GM10248 (cell line): ENCODE measurements at regions not wholly inside any gene's neighbourhood (a gene's known extent, or its start where the extent isn't known, plus 50 kb on each side); places are given as distances from the start of the nearest gene placed in this dataset.

Experiments
- CTCF ChIA-PET: fragments of 300-600 bp; sonication (Branson Sonifier 250); formaldehyde crosslinking; extraction: SDS; loops from one replicate; lab custom pipeline; 2021; ENCODE audit warnings: antibody characterized with exemption; lab: Yijun Ruan, JAX
- POLR2A ChIA-PET: fragments of 350-650 bp; sonication (Branson Sonifier 250); formaldehyde crosslinking; extraction: SDS; loops from one replicate; lab custom pipeline; 2020; ENCODE audit warnings: antibody characterized with exemption; lab: Yijun Ruan, JAX
- DNase-seq: peaks from one replicate; pipeline ENCODE4 v3.0.0; 2012; ENCODE audit errors: extremely low spot score
- TF ChIP-seq, protein P1 (sequence below): IDR thresholded peaks from 2 replicates; pipeline ENCODE4 v1.5.1; 2012; ENCODE audit warnings: mild to moderate bottlenecking, low read depth; ENCODE audit errors: extremely low read depth, missing control alignments, control extremely low read depth

- DNase-seq: no peak
- POLR2A ChIA-PET: no interaction called here
- CTCF ChIA-PET: no interaction called here
- TF ChIP-seq, protein P1, sequence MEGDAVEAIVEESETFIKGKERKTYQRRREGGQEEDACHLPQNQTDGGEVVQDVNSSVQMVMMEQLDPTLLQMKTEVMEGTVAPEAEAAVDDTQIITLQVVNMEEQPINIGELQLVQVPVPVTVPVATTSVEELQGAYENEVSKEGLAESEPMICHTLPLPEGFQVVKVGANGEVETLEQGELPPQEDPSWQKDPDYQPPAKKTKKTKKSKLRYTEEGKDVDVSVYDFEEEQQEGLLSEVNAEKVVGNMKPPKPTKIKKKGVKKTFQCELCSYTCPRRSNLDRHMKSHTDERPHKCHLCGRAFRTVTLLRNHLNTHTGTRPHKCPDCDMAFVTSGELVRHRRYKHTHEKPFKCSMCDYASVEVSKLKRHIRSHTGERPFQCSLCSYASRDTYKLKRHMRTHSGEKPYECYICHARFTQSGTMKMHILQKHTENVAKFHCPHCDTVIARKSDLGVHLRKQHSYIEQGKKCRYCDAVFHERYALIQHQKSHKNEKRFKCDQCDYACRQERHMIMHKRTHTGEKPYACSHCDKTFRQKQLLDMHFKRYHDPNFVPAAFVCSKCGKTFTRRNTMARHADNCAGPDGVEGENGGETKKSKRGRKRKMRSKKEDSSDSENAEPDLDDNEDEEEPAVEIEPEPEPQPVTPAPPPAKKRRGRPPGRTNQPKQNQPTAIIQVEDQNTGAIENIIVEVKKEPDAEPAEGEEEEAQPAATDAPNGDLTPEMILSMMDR: no peak
Observed at GRCh38 chr4:155119006-155119405, 89.4 kb upstream of the NPY2R start.

DNA sequence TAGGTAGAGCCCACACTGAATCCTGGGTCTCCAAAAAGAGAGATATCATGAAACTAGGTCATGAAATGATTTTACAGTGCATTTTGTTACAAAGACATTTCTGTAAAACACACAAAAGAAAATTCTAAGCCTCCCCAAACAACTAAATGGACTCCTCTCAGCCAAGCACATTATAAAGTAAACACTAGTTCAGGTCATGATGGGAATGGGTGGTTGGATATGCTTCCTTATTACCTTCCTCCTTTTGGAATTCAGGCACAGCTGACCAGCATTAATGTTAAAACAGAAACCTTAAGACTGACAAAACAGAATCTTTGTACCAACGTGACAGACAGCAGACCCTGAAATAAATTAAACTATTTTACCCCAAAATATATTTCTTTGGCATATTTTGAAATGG is 87.9 kb upstream of the NPY2R start:
- ChIA-PET POLR2A (no interaction called here), CTCF (no interaction called here)
- DNase-seq: no peak
- TF ChIP-seq, protein P1: no peak

DNA sequence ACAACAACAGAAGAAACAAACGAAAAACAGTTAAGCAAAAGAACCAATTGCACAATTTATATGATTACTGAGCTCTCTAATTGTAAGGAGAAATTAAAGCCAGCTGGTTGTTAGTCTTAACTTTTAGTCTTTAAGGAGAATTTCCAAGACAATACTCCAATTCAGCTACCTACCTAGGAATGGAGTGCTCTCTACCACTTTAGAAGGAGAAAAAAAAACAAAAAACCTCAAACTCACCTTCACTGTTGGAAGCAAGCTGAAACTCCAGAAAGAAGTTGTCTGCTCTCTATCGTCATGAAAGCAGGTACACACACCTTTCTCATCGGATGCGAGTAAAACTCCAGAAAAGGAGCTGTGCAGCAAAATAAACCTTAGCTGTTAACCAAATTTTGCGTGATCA is 86.1 kb upstream of the NPY2R start:
- TF ChIP-seq, protein P1: no peak
- no peak for DNase-seq
- POLR2A ChIA-PET: no interaction called here
- CTCF ChIA-PET: interaction anchor here (0.8 kb wide), 1 partner anchor 17 kb away, joined by 3 read pairs; no protein-coding TSS in a partner anchor

DNA sequence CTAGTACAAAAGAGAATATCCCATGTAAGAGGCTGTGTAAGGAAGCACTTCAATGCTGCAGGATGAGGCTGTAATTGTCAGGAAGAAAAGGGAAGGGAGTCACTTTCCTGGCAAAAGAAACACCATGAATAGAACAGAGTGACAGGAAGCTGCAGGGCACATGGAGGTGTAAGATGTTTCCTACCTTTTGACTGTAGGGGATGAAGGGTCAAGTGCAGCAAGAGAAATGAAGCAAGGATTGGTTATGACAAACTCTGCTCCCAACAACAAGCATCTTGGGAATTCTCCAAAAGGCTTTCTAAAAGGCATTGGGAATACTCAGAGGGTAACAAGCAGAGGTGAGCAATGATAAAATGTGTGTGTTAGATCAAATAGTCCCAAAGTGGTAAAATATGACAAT is 74.3 kb upstream of the NPY2R start:
- DNase-seq: no peak
- POLR2A ChIA-PET: no interaction called here
- CTCF ChIA-PET: no interaction called here
- TF ChIP-seq, protein P1: no peak

DNA sequence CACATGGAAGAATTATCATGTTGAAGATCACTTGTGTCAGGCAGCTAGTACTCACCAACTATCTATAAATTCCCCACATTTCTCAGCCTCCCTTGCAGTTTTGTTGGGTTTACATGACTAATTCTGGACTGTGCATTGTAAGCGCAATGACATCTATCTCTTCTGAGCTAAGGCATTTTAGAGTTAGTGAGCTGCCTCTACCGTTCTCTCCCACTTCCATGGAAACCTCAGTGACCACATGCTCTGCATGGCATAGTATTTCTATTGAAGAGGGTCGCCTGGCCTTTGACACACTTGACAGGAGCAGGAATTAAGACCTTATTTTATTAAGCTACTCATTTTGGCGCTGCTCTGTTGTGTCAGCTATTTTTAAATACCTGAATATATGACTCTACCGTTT is 67.5 kb upstream of the NPY2R start:
- DNase-seq: no peak
- CTCF ChIA-PET: interaction anchor here (1.5 kb wide), 1 partner anchor 9 kb away, joined by 4 read pairs; no protein-coding TSS in a partner anchor
- POLR2A ChIA-PET: no interaction called here
- TF ChIP-seq, protein P1: no peak

- CTCF ChIA-PET: no interaction called here
- no peak for DNase-seq
- POLR2A ChIA-PET: no interaction called here
- TF ChIP-seq, protein P1: no peak
Observed at GRCh38 chr4:155143512-155143911, 64.9 kb upstream of the NPY2R start.
